HEK293T (cell line): ENCODE measurements at regions not wholly inside any gene's neighbourhood (a gene's known extent, or its start where the extent isn't known, plus 50 kb on each side); places are given as distances from the start of the nearest gene placed in this dataset.

ENCODE experiments used
- ARNT ChIP-seq: fragments of 450-650 bp; IDR thresholded peaks from 2 replicates; pipeline ENCODE4 v1.6.1; 2017; ENCODE audit warnings: mild to moderate bottlenecking
- BHLHE40 ChIP-seq: fragments of 450-650 bp; IDR thresholded peaks from 2 replicates; pipeline ENCODE4 v1.6.1; 2016; ENCODE audit warnings: mild to moderate bottlenecking, moderate library complexity, borderline replicate concordance
- ELF4 ChIP-seq: fragments of 450-650 bp; IDR thresholded peaks from 2 replicates; pipeline ENCODE4 v1.6.1; 2017; ENCODE audit warnings: antibody characterized with exemption
- FOXA1 ChIP-seq: fragments of 450-650 bp; IDR thresholded peaks from 2 replicates; pipeline ENCODE4 v1.6.1; 2016; ENCODE audit warnings: mild to moderate bottlenecking
- FOXM1 ChIP-seq: fragments of 450-650 bp; IDR thresholded peaks from 2 replicates; pipeline ENCODE4 v1.6.1; 2017; ENCODE audit warnings: mild to moderate bottlenecking, borderline replicate concordance
- HDGF ChIP-seq: fragments of 450-650 bp; IDR thresholded peaks from 2 replicates; pipeline ENCODE4 v1.6.1; 2017; ENCODE audit warnings: antibody characterized with exemption, borderline replicate concordance
- LEF1 ChIP-seq: fragments of 450-650 bp; IDR thresholded peaks from 2 replicates; pipeline ENCODE4 v1.6.1; 2017; ENCODE audit warnings: mild to moderate bottlenecking, borderline replicate concordance
- NFRKB ChIP-seq: fragments of 450-650 bp; IDR thresholded peaks from 2 replicates; pipeline ENCODE4 v1.6.1; 2016; ENCODE audit warnings: mild to moderate bottlenecking, moderate library complexity
- SP1 ChIP-seq: fragments of 450-650 bp; IDR thresholded peaks from 2 replicates; pipeline ENCODE4 v1.6.1; 2017
- SUZ12 ChIP-seq: fragments of 450-650 bp; IDR thresholded peaks from 2 replicates; pipeline ENCODE4 v1.6.1; 2016; ENCODE audit warnings: mild to moderate bottlenecking
- TARDBP ChIP-seq: fragments of 450-650 bp; IDR thresholded peaks from 2 replicates; pipeline ENCODE4 v1.6.1; 2016
- ZNF384 ChIP-seq: fragments of 450-650 bp; IDR thresholded peaks from 2 replicates; pipeline ENCODE4 v1.6.1; 2016

GRCh38 chr11:126112547-126112946 is 49.9 kb upstream of the CDON start:
- no peak for TF ChIP-seq HDGF
- no peak for TF ChIP-seq FOXA1
- no peak for TF ChIP-seq FOXM1
- TF ChIP-seq TARDBP = no peak
- no peak for TF ChIP-seq SUZ12
- no peak for TF ChIP-seq NFRKB
- TF ChIP-seq ARNT = no peak
- no peak for TF ChIP-seq BHLHE40
- TF ChIP-seq ELF4 = no peak
- TF ChIP-seq ZNF384 = no peak
- no peak for TF ChIP-seq SP1
- no peak for TF ChIP-seq LEF1
